IMR-90 (cell line): ENCODE measurements at regions not wholly inside any gene's neighbourhood (a gene's known extent, or its start where the extent isn't known, plus 50 kb on each side); places are given as distances from the start of the nearest gene placed in this dataset.

Experiments
- ATAC-seq: fragments of 200-7000 bp; cut with Tn5 transposase; 2 replicates; pipeline ENCODE4 v1.9.1; 2020; ENCODE audit warnings: low read depth, mild to moderate bottlenecking, moderate library complexity
- BruUV-seq: library from RNA; stranded (reverse); fragments of 400-500 nt; replicated peaks from 2 replicates; lab custom pipeline; 2021; lab: Mats Ljungman, UMichigan
- CTCF ChIA-PET: fragments of 300-600 bp; formaldehyde crosslinking; extraction: SDS; loops from one replicate; lab custom pipeline; 2021; ENCODE audit warnings: antibody characterized with exemption; lab: Yijun Ruan, JAX
- POLR2A ChIA-PET: fragments of 300-600 bp; sonication (Branson Sonifier 250); formaldehyde crosslinking; loops from one replicate; lab custom pipeline; 2022; ENCODE audit warnings: antibody characterized with exemption; ENCODE audit not compliant: unreplicated experiment; lab: Charles Lee
- DNase-seq: peaks from one replicate; pipeline ENCODE4 v3.0.0; 2013
- H2AFZ ChIP-seq: replicated peaks from 2 replicates; pipeline ENCODE3; 2013; ENCODE audit warnings: low read length, mild to moderate bottlenecking; ENCODE audit not compliant: poor library complexity
- H2AK5ac ChIP-seq: 2 replicates; pipeline ENCODE4 v1.6.1; 2013; ENCODE audit warnings: low read depth, low read length, inconsistent platforms
- H2AK9ac ChIP-seq: replicated peaks from 2 replicates; pipeline ENCODE3; 2013; ENCODE audit warnings: mild to moderate bottlenecking, low read depth, low read length, moderate library complexity; ENCODE audit not compliant: poor library complexity
- H2BK120ac ChIP-seq: 2 replicates; pipeline ENCODE4 v1.6.1; 2013; ENCODE audit warnings: low read depth, low read length, inconsistent platforms
- H2BK15ac ChIP-seq: 3 replicates; pipeline ENCODE4 v1.6.1; 2013; ENCODE audit warnings: low read depth, low read length, inconsistent platforms
- H2BK20ac ChIP-seq: 2 replicates; pipeline ENCODE4 v1.6.1; 2013; ENCODE audit warnings: low read depth, mild to moderate bottlenecking, inconsistent platforms, low read length, moderate library complexity
- H2BK5ac ChIP-seq: 2 replicates; pipeline ENCODE4 v1.6.1; 2013; ENCODE audit warnings: mild to moderate bottlenecking, low read depth, low read length, inconsistent platforms; ENCODE audit not compliant: poor library complexity, severe bottlenecking
- H3K14ac ChIP-seq: replicated peaks from 2 replicates; pipeline ENCODE4 v1.6.1; 2013; ENCODE audit warnings: low read depth, low read length, inconsistent platforms
- H3K18ac ChIP-seq: 2 replicates; pipeline ENCODE4 v1.6.1; 2013; ENCODE audit warnings: low read depth, low read length, control low read depth
- H3K23ac ChIP-seq: 2 replicates; pipeline ENCODE4 v1.6.1; 2013; ENCODE audit warnings: low read depth, low read length, inconsistent platforms
- H3K27ac ChIP-seq: 2 replicates; pipeline ENCODE4 v1.5.1; 2013; ENCODE audit warnings: mild to moderate bottlenecking, control low read depth, low read length; ENCODE audit not compliant: insufficient read depth
- H3K27me3 ChIP-seq: 2 replicates; pipeline ENCODE4 v1.6.1; 2013; ENCODE audit warnings: low read length; ENCODE audit not compliant: control insufficient read depth, insufficient read depth
- H3K36me3 ChIP-seq: 2 replicates; pipeline ENCODE4 v1.6.1; 2013; ENCODE audit warnings: low read length, mixed read lengths; ENCODE audit not compliant: control insufficient read depth, insufficient read depth
- H3K4ac ChIP-seq: 2 replicates; pipeline ENCODE4 v1.6.1; 2013; ENCODE audit warnings: low read depth, low read length, inconsistent platforms
- H3K4me1 ChIP-seq: 2 replicates; pipeline ENCODE4 v1.6.1; 2013; ENCODE audit warnings: low read length, mixed read lengths; ENCODE audit not compliant: control insufficient read depth, insufficient read depth
- H3K4me2 ChIP-seq: 2 replicates; pipeline ENCODE4 v1.6.1; 2013; ENCODE audit warnings: low read depth, mild to moderate bottlenecking, control low read depth, low read length, moderate library complexity
- H3K4me3 ChIP-seq: 2 replicates; pipeline ENCODE4 v1.5.1; 2013; ENCODE audit warnings: low read depth, mild to moderate bottlenecking, control low read depth, low read length, moderate library complexity; ENCODE audit not compliant: insufficient read depth
- H3K56ac ChIP-seq: 2 replicates; pipeline ENCODE4 v1.6.1; 2013; ENCODE audit warnings: low read length, inconsistent platforms; ENCODE audit not compliant: insufficient read depth; ENCODE audit errors: extremely low read depth
- H3K79me1 ChIP-seq, 2 experiments: 2 replicates each; pipeline ENCODE4 v1.6.1; 2013; ENCODE audit warnings: low read length in 2 of 2, inconsistent platforms in 1 of 2, low read depth in 1 of 2
- H3K9ac ChIP-seq: 2 replicates; pipeline ENCODE4 v1.6.1; 2013; ENCODE audit warnings: low read depth, low read length, control low read depth
- H3K9me1 ChIP-seq: 2 replicates; pipeline ENCODE4 v1.6.1; 2013; ENCODE audit warnings: low read length, inconsistent platforms; ENCODE audit not compliant: insufficient read depth
- H3K9me3 ChIP-seq: 2 replicates; pipeline ENCODE4 v1.6.1; 2013; ENCODE audit warnings: low read length; ENCODE audit not compliant: control insufficient read depth, insufficient read depth
- H4K20me1 ChIP-seq: 2 replicates; pipeline ENCODE4 v1.6.1; 2013; ENCODE audit warnings: low read length, inconsistent platforms; ENCODE audit not compliant: insufficient read depth
- H4K5ac ChIP-seq: 2 replicates; pipeline ENCODE4 v1.6.1; 2013; ENCODE audit warnings: mild to moderate bottlenecking, low read depth, low read length, control low read depth
- H4K8ac ChIP-seq, 2 experiments: 2 replicates each; pipeline ENCODE4 v1.6.1; 2013; ENCODE audit warnings: low read depth in 2 of 2, low read length in 2 of 2, control low read depth in 1 of 2, inconsistent platforms in 1 of 2
- H4K91ac ChIP-seq: 2 replicates; pipeline ENCODE4 v1.6.1; 2013; ENCODE audit warnings: low read depth, low read length, inconsistent platforms; ENCODE audit not compliant: insufficient read depth
- CEBPB ChIP-seq: IDR thresholded peaks from 2 replicates; pipeline ENCODE4 v1.6.1; 2012; ENCODE audit warnings: low read depth, low read length, improper control_type of control experiment
- CHD1 ChIP-seq: IDR thresholded peaks from 2 replicates; pipeline ENCODE4 v1.6.1; 2012; ENCODE audit warnings: low read depth, low read length, improper control_type of control experiment
- MAFK ChIP-seq: IDR thresholded peaks from 2 replicates; pipeline ENCODE4 v1.6.1; 2012; ENCODE audit warnings: low read depth, low read length, improper control_type of control experiment
- MAZ ChIP-seq: IDR thresholded peaks from 2 replicates; pipeline ENCODE4 v1.6.1; 2012; ENCODE audit warnings: low read depth, mild to moderate bottlenecking, low read length, improper control_type of control experiment, moderate library complexity, borderline replicate concordance
- RFX5 ChIP-seq: IDR thresholded peaks from 2 replicates; pipeline ENCODE4 v1.8.0; 2012; ENCODE audit warnings: low read depth, mild to moderate bottlenecking, low read length, moderate library complexity
- WGBS, 2 experiments: methylation state at CpG; one replicate each; pipeline versions ENCODE4 v1.1.5 to v1.1.7; 2013; ENCODE audit warnings: missing lambda C conversion rate in 2 of 2; ENCODE audit not compliant: insufficient read length in 1 of 2; ENCODE audit errors: extremely low coverage in 2 of 2; 5-methylcytosine and 5-hydroxymethylcytosine counted together
- dilution Hi-C: fragments of 300-500 bp; cut with HindIII; formaldehyde crosslinking; loops from one replicate; pipeline ENCODE4 v1.14.3; 2018; ENCODE audit warnings: low sequenced_read_pairs; ENCODE audit not compliant: unreplicated experiment
- in situ Hi-C: fragments of 300-500 bp; cut with MboI; formaldehyde crosslinking; loops from 3 replicates; pipeline ENCODE4 v1.14.3; 2019; ENCODE audit warnings: low sequenced_read_pairs, inconsistent platforms, mixed read lengths
- intact Hi-C: fragments of 100-400 bp; cut with micrococcal nuclease; formaldehyde crosslinking; loops from 2 replicates; pipeline ENCODE4 v1.10.0; 2022

DNA sequence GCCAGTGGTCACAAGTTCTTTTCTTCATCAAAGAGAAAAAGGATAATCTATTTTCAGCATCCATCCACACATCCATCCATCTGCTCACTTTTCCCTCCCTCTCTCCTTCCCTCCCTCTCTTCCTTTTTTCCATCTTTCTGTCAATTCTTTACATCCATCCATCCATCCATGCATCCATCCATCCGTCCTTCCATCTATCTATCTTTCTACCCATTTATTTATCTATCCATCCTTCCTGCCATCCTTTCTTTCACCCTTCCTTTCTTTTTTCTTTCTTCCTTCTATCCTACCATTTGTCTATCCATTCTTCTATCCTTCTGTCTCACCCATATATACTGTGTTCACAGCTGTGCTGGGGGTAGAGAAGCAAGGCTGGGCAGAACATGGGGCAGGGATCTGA is 212.4 kb upstream of the GALNT2 start:
- Histone ChIP-seq H2AFZ (no peak overlapping the region), H3K4me1 (no peaks in the 10 kb centered on the region), H4K20me1 (no peaks in the 10 kb centered on the region), H2BK120ac (no peak overlapping the region), H2BK15ac (no peak overlapping the region), H3K9me1 (no peaks in the 10 kb centered on the region), H3K36me3 (no peaks in the 10 kb centered on the region), H4K8ac (no peak overlapping the region), H3K56ac (no peak overlapping the region), H2BK20ac (no peak overlapping the region), H2AK9ac (no peak overlapping the region), H4K91ac (no peak overlapping the region), H3K4me3 (no peak overlapping the region), H4K5ac (no peak overlapping the region), H3K4me2 (no peak overlapping the region), H3K23ac (no peak overlapping the region), H3K27ac (no peak overlapping the region), H2BK5ac (no peak overlapping the region), H3K9me3 (no peaks in the 10 kb centered on the region), H2AK5ac (no peak overlapping the region), H3K9ac (no peak overlapping the region), H3K79me1 (no peaks in the 10 kb centered on the region), H3K14ac (no peak overlapping the region), H3K27me3 (peaks cover 2% of the 10 kb centered on the region; the same call in 1 of the 2 replicates), H3K18ac (no peak overlapping the region), H3K4ac (no peak overlapping the region)
- TF ChIP-seq CEBPB (no peak), RFX5 (no peak), MAZ (no peak), MAFK (no peak), CHD1 (no peak)
- no peak for ATAC-seq
- intact Hi-C loops (loop anchor here (10.0 kb wide), 1 partner anchor 190 kb away; no protein-coding TSS in a partner anchor), in situ Hi-C loops (no loop called here), dilution Hi-C loops (no loop called here)
- CTCF ChIA-PET = no interaction called here
- no TSS peak for BruUV-seq
- DNase-seq = no peak
- POLR2A ChIA-PET = no interaction called here
- 80% methylated on average over 1 of the region's 1 CpG; no CpG with 5 or more reads in 1 of the 2 experiments for WGBS, 2 experiments
